ENCODE measurements at regions not wholly inside any gene's neighbourhood (a gene's known extent, or its start where the extent isn't known, plus 50 kb on each side); places are given as distances from the start of the nearest gene placed in this dataset.

- Histone ChIP-seq H3K27me3 (peaks cover 4% of the 10 kb centered on the region; the same call in 1 of the 2 replicates), H3K9me3 (no peaks in the 10 kb centered on the region), H3K4me1 (no peaks in the 10 kb centered on the region), H3K36me3 (no peaks in the 10 kb centered on the region), H3K4me3 (ENCODE audit: low read depth, low read length) (no peak overlapping the region)
- TF ChIP-seq CTCF (IDR thresholded peaks at IDR 0.05; ENCODE audit: low read depth, low read length) = no peak
- no peak for DNase-seq
Observed at GRCh38 chr12:47314996-47315395, 235.2 kb upstream of the AMIGO2 start.

GRCh38 chr12:47312808-47313426 lies 233.2 kb upstream of the AMIGO2 start:
- no peak overlapping the region for H3K4me3 ChIP-seq (ENCODE audit: low read depth, low read length)
- no peaks in the 10 kb centered on the region for H3K4me1 ChIP-seq
- TF ChIP-seq CTCF (IDR thresholded peaks at IDR 0.05; ENCODE audit: low read depth, low read length) = no peak
- peaks cover 4% of the 10 kb centered on the region; the same call in 1 of the 2 replicates for H3K27me3 ChIP-seq
- no peaks in the 10 kb centered on the region for H3K36me3 ChIP-seq
- no peak for DNase-seq
- no peaks in the 10 kb centered on the region for H3K9me3 ChIP-seq

- no peaks in the 10 kb centered on the region for H3K36me3 ChIP-seq
- no peak for TF ChIP-seq CTCF (IDR thresholded peaks at IDR 0.05; ENCODE audit: low read depth, low read length)
- H3K4me3 ChIP-seq (ENCODE audit: low read depth, low read length) = no peak overlapping the region
- H3K9me3 ChIP-seq = no peaks in the 10 kb centered on the region
- no peaks in the 10 kb centered on the region for H3K4me1 ChIP-seq
- no peak for DNase-seq
- peaks cover 4% of the 10 kb centered on the region; the same call in 1 of the 2 replicates for H3K27me3 ChIP-seq
Observed at GRCh38 chr12:47312147-47312546, 232.4 kb upstream of the AMIGO2 start.

- DNase-seq = no peak
- no peak overlapping the region for H3K4me3 ChIP-seq (ENCODE audit: low read depth, low read length)
- H3K27me3 ChIP-seq = peaks cover 4% of the 10 kb centered on the region; the same call in 1 of the 2 replicates
- no peaks in the 10 kb centered on the region for H3K36me3 ChIP-seq
- no peaks in the 10 kb centered on the region for H3K4me1 ChIP-seq
- no peak for TF ChIP-seq CTCF (IDR thresholded peaks at IDR 0.05; ENCODE audit: low read depth, low read length)
- H3K9me3 ChIP-seq = no peaks in the 10 kb centered on the region
Observed at GRCh38 chr12:47311568-47311967, 231.8 kb upstream of the AMIGO2 start.

GRCh38 chr12:47311010-47311409 lies 231.3 kb upstream of the AMIGO2 start:
- no peak for DNase-seq
- Histone ChIP-seq H3K9me3 (no peaks in the 10 kb centered on the region), H3K27me3 (peaks cover 4% of the 10 kb centered on the region; the same call in 1 of the 2 replicates), H3K4me1 (no peaks in the 10 kb centered on the region), H3K4me3 (ENCODE audit: low read depth, low read length) (no peak overlapping the region), H3K36me3 (no peaks in the 10 kb centered on the region)
- no peak for TF ChIP-seq CTCF (IDR thresholded peaks at IDR 0.05; ENCODE audit: low read depth, low read length)

- no peaks in the 10 kb centered on the region for H3K36me3 ChIP-seq
- no peaks in the 10 kb centered on the region for H3K9me3 ChIP-seq
- DNase-seq = no peak
- H3K27me3 ChIP-seq = peaks cover 9% of the 10 kb centered on the region
- no peak overlapping the region for H3K4me3 ChIP-seq (ENCODE audit: low read depth, low read length)
- H3K4me1 ChIP-seq = no peaks in the 10 kb centered on the region
- no peak for TF ChIP-seq CTCF (IDR thresholded peaks at IDR 0.05; ENCODE audit: low read depth, low read length)
Observed at GRCh38 chr12:47308672-47309071, 228.9 kb upstream of the AMIGO2 start.
